ENCODE measurements at regions not wholly inside any gene's neighbourhood (a gene's known extent, or its start where the extent isn't known, plus 50 kb on each side); places are given as distances from the start of the nearest gene placed in this dataset.

DNA sequence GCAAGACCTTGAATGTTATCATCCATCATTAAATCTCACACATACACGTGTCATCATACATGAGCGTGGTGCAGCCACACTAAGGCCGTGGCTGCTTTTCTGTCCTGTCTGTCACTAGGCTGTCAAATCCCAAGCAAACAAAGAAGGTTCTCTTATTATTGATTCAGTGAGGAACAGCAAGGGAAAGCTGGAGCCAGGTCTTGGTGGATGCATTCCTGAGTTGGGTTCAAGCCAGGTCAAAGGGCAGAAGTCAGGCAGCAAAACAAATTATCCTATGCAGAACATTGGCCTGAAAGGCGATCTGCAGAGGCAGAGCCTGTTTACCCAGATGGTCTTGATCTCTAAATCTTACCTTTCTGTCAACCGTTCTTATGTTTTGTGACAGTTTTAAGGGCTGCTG, 252.3 kb downstream of the NEDD1 start:
- H3K27me3 ChIP-seq (ENCODE audit: insufficient read depth, insufficient read length) = no peaks in the 10 kb centered on the region
- DNase-seq (ENCODE audit: low read depth, low spot score) = no peak
- no peaks in the 10 kb centered on the region for H3K4me1 ChIP-seq (ENCODE audit: insufficient read depth, insufficient read length)
- no peaks in the 10 kb centered on the region for H3K36me3 ChIP-seq (ENCODE audit: insufficient read depth, insufficient read length, low read length)
- H3K9me3 ChIP-seq (ENCODE audit: insufficient read depth, low read length) = no peaks in the 10 kb centered on the region
- no peak overlapping the region for H3K4me3 ChIP-seq (ENCODE audit: insufficient read length, low read depth)
- no peak overlapping the region for H3K9ac ChIP-seq (ENCODE audit: insufficient read length, low read depth)
- TF ChIP-seq SUZ12 (IDR thresholded peaks at IDR 0.05; ENCODE audit: extremely low read depth, insufficient read depth, insufficient read length) (no peak), YY1 (IDR thresholded peaks at IDR 0.05; ENCODE audit: insufficient read depth, insufficient read length) (no peak), ZNF274 (IDR thresholded peaks at IDR 0.05; ENCODE audit: low read depth, low read length) (no peak)

DNA sequence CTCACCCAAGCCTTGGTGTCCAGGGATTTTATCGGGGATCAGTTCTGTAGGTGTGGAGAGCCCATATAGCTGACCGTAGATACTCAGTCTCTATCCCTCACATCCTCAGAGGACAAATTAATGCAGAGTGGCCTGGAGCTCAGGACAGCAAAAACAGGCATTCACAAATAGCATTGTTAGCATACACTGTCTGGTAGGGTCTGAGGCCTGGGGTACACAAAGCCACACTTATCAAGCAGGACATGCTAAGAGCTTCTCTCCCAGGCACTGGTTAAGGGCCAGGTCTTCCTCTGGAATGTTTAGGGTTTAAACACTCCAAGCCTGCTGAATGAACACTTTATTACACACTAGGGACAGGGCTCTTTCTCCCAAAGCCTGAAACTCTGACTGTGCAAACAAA, 253.2 kb downstream of the NEDD1 start:
- Histone ChIP-seq H3K36me3 (ENCODE audit: insufficient read depth, insufficient read length, low read length) (no peaks in the 10 kb centered on the region), H3K4me3 (ENCODE audit: insufficient read length, low read depth) (no peak overlapping the region), H3K27me3 (ENCODE audit: insufficient read depth, insufficient read length) (no peaks in the 10 kb centered on the region), H3K9ac (ENCODE audit: insufficient read length, low read depth) (no peak overlapping the region), H3K4me1 (ENCODE audit: insufficient read depth, insufficient read length) (no peaks in the 10 kb centered on the region), H3K9me3 (ENCODE audit: insufficient read depth, low read length) (no peaks in the 10 kb centered on the region)
- TF ChIP-seq SUZ12 (IDR thresholded peaks at IDR 0.05; ENCODE audit: extremely low read depth, insufficient read depth, insufficient read length) (no peak), ZNF274 (IDR thresholded peaks at IDR 0.05; ENCODE audit: low read depth, low read length) (no peak), YY1 (IDR thresholded peaks at IDR 0.05; ENCODE audit: insufficient read depth, insufficient read length) (no peak)
- DNase-seq (ENCODE audit: low read depth, low spot score) = no peak

DNA sequence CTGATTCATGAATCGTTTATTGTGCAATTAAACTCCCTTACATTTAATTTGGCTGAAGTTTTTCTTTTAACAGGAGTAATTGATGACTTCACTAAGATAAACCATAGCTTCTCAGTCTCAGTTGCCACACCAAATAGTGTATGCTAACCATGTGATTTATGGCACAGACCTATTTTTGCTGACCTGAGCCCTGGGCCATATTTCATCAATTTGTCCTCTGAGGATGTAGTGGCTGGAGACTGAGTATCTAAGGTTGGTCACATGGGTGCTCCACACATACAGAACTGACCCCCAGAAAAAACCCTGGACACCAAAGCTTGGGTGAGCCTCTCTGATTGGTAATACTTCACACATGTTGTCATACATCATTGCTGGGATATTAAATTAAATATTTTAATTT, 255.1 kb downstream of the NEDD1 start:
- Histone ChIP-seq H3K36me3 (ENCODE audit: insufficient read depth, insufficient read length, low read length) (no peaks in the 10 kb centered on the region), H3K4me1 (ENCODE audit: insufficient read depth, insufficient read length) (no peaks in the 10 kb centered on the region), H3K4me3 (ENCODE audit: insufficient read length, low read depth) (no peak overlapping the region), H3K27me3 (ENCODE audit: insufficient read depth, insufficient read length) (no peaks in the 10 kb centered on the region), H3K9me3 (ENCODE audit: insufficient read depth, low read length) (no peaks in the 10 kb centered on the region), H3K9ac (ENCODE audit: insufficient read length, low read depth) (no peak overlapping the region)
- TF ChIP-seq YY1 (IDR thresholded peaks at IDR 0.05; ENCODE audit: insufficient read depth, insufficient read length) = no peak
- no peak for TF ChIP-seq ZNF274 (IDR thresholded peaks at IDR 0.05; ENCODE audit: low read depth, low read length)
- no peak for TF ChIP-seq SUZ12 (IDR thresholded peaks at IDR 0.05; ENCODE audit: extremely low read depth, insufficient read depth, insufficient read length)
- no peak for DNase-seq (ENCODE audit: low read depth, low spot score)

DNA sequence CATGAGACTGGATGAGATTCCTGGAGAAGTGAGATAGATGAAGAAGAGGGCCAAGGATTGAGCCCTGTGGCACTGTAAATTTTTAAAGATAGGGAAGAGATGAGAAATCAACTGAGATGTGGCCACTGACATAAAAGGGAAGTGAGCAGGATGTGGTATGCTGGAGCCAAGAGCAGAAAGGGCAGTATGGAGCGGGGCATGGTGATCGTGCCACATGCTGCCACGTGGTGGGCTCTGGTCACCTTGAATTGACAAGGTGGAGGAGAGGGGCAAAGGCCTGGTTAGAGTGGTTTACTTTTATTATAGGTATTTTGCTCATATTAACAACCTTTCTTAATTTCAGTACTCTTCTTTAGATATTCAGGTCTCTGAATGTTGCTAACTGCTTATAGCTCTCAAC, 257.9 kb downstream of the NEDD1 start:
- no peaks in the 10 kb centered on the region for H3K27me3 ChIP-seq (ENCODE audit: insufficient read depth, insufficient read length)
- H3K4me3 ChIP-seq (ENCODE audit: insufficient read length, low read depth) = no peak overlapping the region
- H3K9ac ChIP-seq (ENCODE audit: insufficient read length, low read depth) = no peak overlapping the region
- H3K4me1 ChIP-seq (ENCODE audit: insufficient read depth, insufficient read length) = no peaks in the 10 kb centered on the region
- H3K36me3 ChIP-seq (ENCODE audit: insufficient read depth, insufficient read length, low read length) = no peaks in the 10 kb centered on the region
- H3K9me3 ChIP-seq (ENCODE audit: insufficient read depth, low read length) = no peaks in the 10 kb centered on the region
- no peak for DNase-seq (ENCODE audit: low read depth, low spot score)
- TF ChIP-seq ZNF274 (IDR thresholded peaks at IDR 0.05; ENCODE audit: low read depth, low read length) (no peak), YY1 (IDR thresholded peaks at IDR 0.05; ENCODE audit: insufficient read depth, insufficient read length) (no peak), SUZ12 (IDR thresholded peaks at IDR 0.05; ENCODE audit: extremely low read depth, insufficient read depth, insufficient read length) (no peak)

DNA sequence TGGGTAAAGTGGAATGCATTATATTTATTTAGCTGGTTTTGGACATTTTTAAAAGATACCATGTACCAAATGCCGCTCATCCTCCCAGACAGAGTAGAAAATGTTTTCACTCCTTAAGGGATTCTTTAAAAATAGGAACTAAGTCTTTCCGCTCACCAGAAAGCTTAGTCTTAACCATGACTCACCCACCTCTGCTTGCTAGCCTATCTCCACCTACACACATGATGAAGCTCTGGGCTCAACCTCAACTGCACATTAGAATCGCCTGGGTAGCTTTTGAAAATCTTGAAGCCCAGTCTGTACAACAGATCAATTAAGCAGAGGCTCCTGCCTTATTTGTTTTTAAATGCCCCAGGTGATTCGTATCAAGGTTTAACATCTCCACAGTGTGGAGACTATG, 260.5 kb downstream of the NEDD1 start:
- DNase-seq (ENCODE audit: low read depth, low spot score) = no peak
- Histone ChIP-seq H3K36me3 (ENCODE audit: insufficient read depth, insufficient read length, low read length) (no peaks in the 10 kb centered on the region), H3K4me3 (ENCODE audit: insufficient read length, low read depth) (no peak overlapping the region), H3K9me3 (ENCODE audit: insufficient read depth, low read length) (no peaks in the 10 kb centered on the region), H3K4me1 (ENCODE audit: insufficient read depth, insufficient read length) (no peaks in the 10 kb centered on the region), H3K27me3 (ENCODE audit: insufficient read depth, insufficient read length) (no peaks in the 10 kb centered on the region), H3K9ac (ENCODE audit: insufficient read length, low read depth) (no peak overlapping the region)
- TF ChIP-seq SUZ12 (IDR thresholded peaks at IDR 0.05; ENCODE audit: extremely low read depth, insufficient read depth, insufficient read length) (no peak), ZNF274 (IDR thresholded peaks at IDR 0.05; ENCODE audit: low read depth, low read length) (no peak), YY1 (IDR thresholded peaks at IDR 0.05; ENCODE audit: insufficient read depth, insufficient read length) (no peak)

DNA sequence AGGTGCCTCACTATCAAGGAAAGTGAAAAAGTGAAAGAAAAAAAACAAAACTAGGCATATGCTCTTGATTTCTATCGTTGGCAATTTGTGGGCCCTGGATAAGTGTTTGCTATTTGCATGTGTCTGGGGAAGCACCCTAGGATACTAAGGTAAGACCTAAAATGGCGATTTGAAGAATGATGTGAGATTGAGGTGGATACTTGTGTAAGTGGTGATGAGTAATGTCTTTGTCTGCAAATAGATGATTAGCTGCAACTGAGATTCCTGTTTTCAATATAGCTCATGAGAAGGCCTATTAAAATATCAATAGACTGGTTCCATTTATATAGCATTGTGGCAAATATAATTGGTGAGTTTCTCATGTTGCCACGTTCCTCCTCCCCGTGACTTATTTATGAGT, 261.7 kb downstream of the NEDD1 start:
- no peak overlapping the region for H3K9ac ChIP-seq (ENCODE audit: insufficient read length, low read depth)
- TF ChIP-seq ZNF274 (IDR thresholded peaks at IDR 0.05; ENCODE audit: low read depth, low read length) = no peak
- H3K27me3 ChIP-seq (ENCODE audit: insufficient read depth, insufficient read length) = no peaks in the 10 kb centered on the region
- no peak for DNase-seq (ENCODE audit: low read depth, low spot score)
- no peaks in the 10 kb centered on the region for H3K9me3 ChIP-seq (ENCODE audit: insufficient read depth, low read length)
- H3K36me3 ChIP-seq (ENCODE audit: insufficient read depth, insufficient read length, low read length) = no peaks in the 10 kb centered on the region
- no peaks in the 10 kb centered on the region for H3K4me1 ChIP-seq (ENCODE audit: insufficient read depth, insufficient read length)
- no peak overlapping the region for H3K4me3 ChIP-seq (ENCODE audit: insufficient read length, low read depth)

DNA sequence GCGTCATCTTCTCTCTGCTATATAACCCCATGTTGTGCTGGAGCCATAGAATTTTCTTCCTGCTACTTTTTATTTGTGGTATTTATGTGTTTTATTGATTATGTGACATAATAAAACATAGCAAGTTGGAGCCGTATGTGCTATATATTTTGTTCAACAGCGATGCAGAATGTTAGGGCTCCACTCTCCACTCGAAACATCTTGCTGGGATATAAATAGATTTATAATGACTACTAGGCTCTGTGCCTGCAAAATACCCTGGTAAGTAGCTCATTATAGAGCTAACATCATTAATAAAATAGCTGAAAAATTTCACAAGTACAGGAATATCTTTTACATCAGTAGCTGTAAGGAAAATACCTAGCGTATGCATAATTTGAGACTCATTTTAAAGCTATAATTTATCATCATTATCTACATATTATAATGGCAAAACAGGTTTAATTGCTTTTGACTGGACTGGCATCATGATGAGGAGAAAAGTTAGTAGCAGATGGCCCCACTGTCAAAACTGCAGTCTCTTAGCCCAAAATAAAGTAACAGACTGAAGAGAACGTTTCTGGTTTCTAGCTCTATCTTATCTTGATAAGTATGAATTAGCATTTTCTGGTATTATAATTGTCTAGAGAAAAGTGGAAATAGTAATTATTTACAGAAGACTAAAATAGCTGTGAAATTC, 263.0 kb downstream of the NEDD1 start:
- H3K4me1 ChIP-seq (ENCODE audit: insufficient read depth, insufficient read length) = no peaks in the 10 kb centered on the region
- H3K27me3 ChIP-seq (ENCODE audit: insufficient read depth, insufficient read length) = no peaks in the 10 kb centered on the region
- no peak overlapping the region for H3K4me3 ChIP-seq (ENCODE audit: insufficient read length, low read depth)
- no peak overlapping the region for H3K9ac ChIP-seq (ENCODE audit: insufficient read length, low read depth)
- DNase-seq (ENCODE audit: low read depth, low spot score) = no peak
- no peaks in the 10 kb centered on the region for H3K9me3 ChIP-seq (ENCODE audit: insufficient read depth, low read length)
- no peaks in the 10 kb centered on the region for H3K36me3 ChIP-seq (ENCODE audit: insufficient read depth, insufficient read length, low read length)
- TF ChIP-seq YY1 (IDR thresholded peaks at IDR 0.05; ENCODE audit: insufficient read depth, insufficient read length) (no peak), ZNF274 (IDR thresholded peaks at IDR 0.05; ENCODE audit: low read depth, low read length) (no peak)
